ENCODE measurements at regions not wholly inside any gene's neighbourhood (a gene's known extent, or its start where the extent isn't known, plus 50 kb on each side); places are given as distances from the start of the nearest gene placed in this dataset.

GRCh38 chr2:149849136-149849535 lies 261.6 kb upstream of the MMADHC start:
- H3K27me3 ChIP-seq: no peaks in the 10 kb centered on the region
- TF ChIP-seq POLR2A (IDR thresholded peaks at IDR 0.05) (no peak), CTCF (IDR thresholded peaks at IDR 0.05) (no peak)
- ATAC-seq (no peak), DNase-seq (no peak)
- 47 to 52% methylated on average over 2 of the region's 2 CpGs for WGBS, 2 donors
- no peaks in the 10 kb centered on the region for H3K9me3 ChIP-seq
- intact Hi-C loops (cut with DNase I): no loop called here
- no peaks in the 10 kb centered on the region for H3K36me3 ChIP-seq (replicated peaks in 1 of 2; ENCODE audit: insufficient read depth in 1 of 2, low read depth in 2 of 2)
- no peak overlapping the region for H3K27ac ChIP-seq
- no peaks in the 10 kb centered on the region for H3K4me1 ChIP-seq
- H3K4me3 ChIP-seq: no peak overlapping the region

GRCh38 chr2:149841396-149841795 lies 253.8 kb upstream of the MMADHC start:
- Histone ChIP-seq H3K27me3 (no peaks in the 10 kb centered on the region), H3K4me3 (no peak overlapping the region), H3K9me3 (no peaks in the 10 kb centered on the region), H3K36me3 (replicated peaks in 1 of 2; ENCODE audit: insufficient read depth in 1 of 2, low read depth in 2 of 2) (no peaks in the 10 kb centered on the region), H3K4me1 (no peaks in the 10 kb centered on the region), H3K27ac (no peak overlapping the region)
- WGBS, 2 donors: 13 to 26% methylated on average over 1 of the region's 1 CpG
- ATAC-seq (no peak), DNase-seq (no peak)
- TF ChIP-seq POLR2A (IDR thresholded peaks at IDR 0.05) (no peak), CTCF (IDR thresholded peaks at IDR 0.05) (no peak)
- intact Hi-C loops (cut with DNase I): no loop called here

GRCh38 chr2:149832324-149832723 lies 244.7 kb upstream of the MMADHC start:
- H3K36me3 ChIP-seq (replicated peaks in 1 of 2; ENCODE audit: insufficient read depth in 1 of 2, low read depth in 2 of 2): no peaks in the 10 kb centered on the region
- intact Hi-C loops (cut with DNase I): no loop called here
- WGBS, 2 donors: 82 to 90% methylated on average over 2 of the region's 2 CpGs
- DNase-seq (no peak), ATAC-seq (no peak)
- TF ChIP-seq CTCF (IDR thresholded peaks at IDR 0.05) (no peak), POLR2A (IDR thresholded peaks at IDR 0.05) (no peak)
- H3K27me3 ChIP-seq: no peaks in the 10 kb centered on the region
- H3K9me3 ChIP-seq: no peaks in the 10 kb centered on the region
- H3K4me3 ChIP-seq: no peak overlapping the region
- no peaks in the 10 kb centered on the region for H3K4me1 ChIP-seq
- no peak overlapping the region for H3K27ac ChIP-seq

- TF ChIP-seq POLR2A (IDR thresholded peaks at IDR 0.05): no peak
- TF ChIP-seq CTCF (IDR thresholded peaks at IDR 0.05): no peak
- no peaks in the 10 kb centered on the region for H3K9me3 ChIP-seq
- DNase-seq (no peak), ATAC-seq (no peak)
- H3K36me3 ChIP-seq (replicated peaks in 1 of 2; ENCODE audit: insufficient read depth in 1 of 2, low read depth in 2 of 2): no peaks in the 10 kb centered on the region
- intact Hi-C loops (cut with DNase I): no loop called here
- no peak overlapping the region for H3K27ac ChIP-seq
- no peak overlapping the region for H3K4me3 ChIP-seq
- 93 to 98% methylated on average over 2 of the region's 2 CpGs for WGBS, 2 donors
- H3K4me1 ChIP-seq: no peaks in the 10 kb centered on the region
- H3K27me3 ChIP-seq: no peaks in the 10 kb centered on the region
These were observed 241.1 kb upstream of the MMADHC start for GRCh38 chr2:149828520-149829210.

GRCh38 chr2:149827585-149828126 lies 240.1 kb upstream of the MMADHC start:
- 56 to 72% methylated on average over 2 of the region's 2 CpGs for WGBS, 2 donors
- Histone ChIP-seq H3K4me3 (no peak overlapping the region), H3K27ac (no peak overlapping the region), H3K9me3 (no peaks in the 10 kb centered on the region), H3K27me3 (no peaks in the 10 kb centered on the region), H3K36me3 (replicated peaks in 1 of 2; ENCODE audit: insufficient read depth in 1 of 2, low read depth in 2 of 2) (no peaks in the 10 kb centered on the region), H3K4me1 (no peaks in the 10 kb centered on the region)
- ATAC-seq: no peak
- no peak for DNase-seq
- TF ChIP-seq CTCF (IDR thresholded peaks at IDR 0.05) (no peak), POLR2A (IDR thresholded peaks at IDR 0.05) (no peak)
- intact Hi-C loops (cut with DNase I): no loop called here
